Osteocyte (in vitro differentiated cells): ENCODE measurements at regions not wholly inside any gene's neighbourhood (a gene's known extent, or its start where the extent isn't known, plus 50 kb on each side); places are given as distances from the start of the nearest gene placed in this dataset.
"Not testable (repeated sequence)": the region's sequence is repeated elsewhere in the genome, so short reads cannot be mapped to it uniquely, and the experiment has no call there.

ENCODE experiments used
- DNase-seq: peaks from one replicate; pipeline ENCODE4 v3.0.0; 2021; ENCODE audit warnings: mixed read lengths; ENCODE audit not compliant: unreplicated experiment; ENCODE audit errors: extremely low spot score
- H3K27ac Mint-ChIP-seq: one replicate; pipeline ENCODE4 v1.8.0; 2021; ENCODE audit warnings: mild to moderate bottlenecking, mixed read lengths; ENCODE audit not compliant: unreplicated experiment
- H3K27me3 Mint-ChIP-seq: one replicate; pipeline ENCODE4 v1.8.0; 2021; ENCODE audit warnings: mixed read lengths; ENCODE audit not compliant: unreplicated experiment
- H3K36me3 Mint-ChIP-seq: one replicate; pipeline ENCODE4 v1.8.0; 2021; ENCODE audit warnings: mixed read lengths; ENCODE audit not compliant: unreplicated experiment
- H3K4me1 Mint-ChIP-seq: one replicate; pipeline ENCODE4 v1.8.0; 2021; ENCODE audit warnings: mixed read lengths; ENCODE audit not compliant: unreplicated experiment
- H3K4me3 Mint-ChIP-seq: one replicate; pipeline ENCODE4 v1.8.0; 2021; ENCODE audit warnings: mild to moderate bottlenecking, moderate library complexity, mixed read lengths; ENCODE audit not compliant: unreplicated experiment
- H3K9me3 Mint-ChIP-seq: one replicate; pipeline ENCODE4 v1.8.0; 2021; ENCODE audit warnings: mixed read lengths; ENCODE audit not compliant: unreplicated experiment
- TF ChIP-seq, protein P1 (sequence below): fragments of 200-600 bp; sonication (generic); IDR thresholded peaks from 2 replicates; pipeline ENCODE4 v1.5.0; 2021; ENCODE audit warnings: antibody characterized with exemption, mild to moderate bottlenecking, moderate library complexity

DNA sequence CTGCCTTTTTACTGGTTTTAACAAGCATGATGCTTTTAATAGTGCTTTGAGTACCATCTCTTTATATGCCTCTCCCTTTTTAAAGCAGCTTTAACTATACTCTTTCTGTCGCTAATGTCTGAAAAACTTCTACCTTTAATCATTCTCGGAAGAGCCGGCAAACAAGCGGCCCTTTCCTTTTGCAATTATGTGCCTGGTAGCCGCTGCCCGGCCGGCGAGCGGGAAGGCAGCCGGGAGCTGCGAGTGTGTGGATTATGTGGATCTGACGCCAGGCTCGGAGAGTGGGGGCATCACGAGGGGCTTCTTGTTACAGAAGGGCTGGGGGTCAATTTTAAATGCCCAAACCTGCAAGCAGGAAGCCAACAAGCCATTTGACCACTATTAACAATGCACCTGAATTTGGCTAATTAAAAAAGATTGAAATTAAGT, 120.9 kb downstream of the BUB3 start:
- Mint-ChIP-seq H3K27me3 (no peaks in the 10 kb centered on the region), H3K9me3 (no peaks in the 10 kb centered on the region), H3K27ac (no peak overlapping the region), H3K4me3 (no peak overlapping the region), H3K36me3 (no peaks in the 10 kb centered on the region), H3K4me1 (no peaks in the 10 kb centered on the region)
- DNase-seq: no peak
- TF ChIP-seq, protein P1, sequence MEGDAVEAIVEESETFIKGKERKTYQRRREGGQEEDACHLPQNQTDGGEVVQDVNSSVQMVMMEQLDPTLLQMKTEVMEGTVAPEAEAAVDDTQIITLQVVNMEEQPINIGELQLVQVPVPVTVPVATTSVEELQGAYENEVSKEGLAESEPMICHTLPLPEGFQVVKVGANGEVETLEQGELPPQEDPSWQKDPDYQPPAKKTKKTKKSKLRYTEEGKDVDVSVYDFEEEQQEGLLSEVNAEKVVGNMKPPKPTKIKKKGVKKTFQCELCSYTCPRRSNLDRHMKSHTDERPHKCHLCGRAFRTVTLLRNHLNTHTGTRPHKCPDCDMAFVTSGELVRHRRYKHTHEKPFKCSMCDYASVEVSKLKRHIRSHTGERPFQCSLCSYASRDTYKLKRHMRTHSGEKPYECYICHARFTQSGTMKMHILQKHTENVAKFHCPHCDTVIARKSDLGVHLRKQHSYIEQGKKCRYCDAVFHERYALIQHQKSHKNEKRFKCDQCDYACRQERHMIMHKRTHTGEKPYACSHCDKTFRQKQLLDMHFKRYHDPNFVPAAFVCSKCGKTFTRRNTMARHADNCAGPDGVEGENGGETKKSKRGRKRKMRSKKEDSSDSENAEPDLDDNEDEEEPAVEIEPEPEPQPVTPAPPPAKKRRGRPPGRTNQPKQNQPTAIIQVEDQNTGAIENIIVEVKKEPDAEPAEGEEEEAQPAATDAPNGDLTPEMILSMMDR: no peak

DNA sequence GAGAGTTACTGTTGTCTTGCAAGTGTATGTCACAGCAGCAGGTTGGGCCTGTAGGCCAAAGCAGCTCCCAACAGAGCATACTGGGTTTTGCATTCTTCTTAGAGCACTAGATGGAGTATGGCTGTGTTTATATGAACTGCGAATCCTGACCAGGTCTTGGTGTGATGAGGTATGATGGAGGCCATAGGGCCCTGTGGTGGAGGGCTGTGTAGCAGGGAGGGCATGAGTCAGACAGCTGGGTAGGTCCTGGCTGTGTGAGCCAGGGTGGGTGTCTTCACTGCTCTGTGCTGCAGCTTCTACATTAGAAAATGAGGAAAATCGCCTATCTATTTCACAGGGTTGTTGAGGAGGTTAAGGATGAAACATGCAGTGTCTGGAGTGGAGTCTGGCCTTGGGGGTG, 124.2 kb downstream of the BUB3 start:
- no peaks in the 10 kb centered on the region for H3K27me3 Mint-ChIP-seq

DNA sequence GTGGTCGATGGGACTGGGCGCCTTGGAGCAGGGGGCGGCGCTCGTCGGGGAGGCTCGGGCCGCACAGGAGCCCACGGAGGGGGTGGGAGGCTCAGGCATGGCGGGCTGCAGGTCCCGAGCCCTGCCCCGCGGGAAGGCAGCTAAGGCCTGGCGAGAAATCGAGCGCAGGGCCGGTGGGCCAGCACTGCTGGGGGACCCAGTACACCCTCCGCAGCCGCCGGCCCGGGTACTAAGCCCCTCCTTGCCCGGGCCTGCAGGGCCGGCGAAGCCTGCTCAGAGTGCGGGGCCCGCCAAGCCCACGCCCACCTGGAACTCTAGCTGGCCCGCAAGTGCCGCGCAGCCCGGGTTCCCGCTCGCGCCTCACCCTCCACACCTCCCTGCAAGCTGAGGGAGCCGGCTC, 129.2 kb downstream of the BUB3 start:
- DNase-seq, H3K27me3 Mint-ChIP-seq, H3K4me1 Mint-ChIP-seq, H3K4me3 Mint-ChIP-seq, H3K36me3 Mint-ChIP-seq, H3K27ac Mint-ChIP-seq: not testable (repeated sequence)
- peaks cover 21% of the 10 kb centered on the region for H3K9me3 Mint-ChIP-seq

More for the DNA sequence above, 124.2 kb downstream of the BUB3 start:
- Mint-ChIP-seq H3K27ac (no peak overlapping the region), H3K4me1 (no peaks in the 10 kb centered on the region), H3K9me3 (peaks cover 8% of the 10 kb centered on the region), H3K4me3 (no peak overlapping the region), H3K36me3 (no peaks in the 10 kb centered on the region)
- no peak for DNase-seq
- TF ChIP-seq, protein P1: no peak

DNA sequence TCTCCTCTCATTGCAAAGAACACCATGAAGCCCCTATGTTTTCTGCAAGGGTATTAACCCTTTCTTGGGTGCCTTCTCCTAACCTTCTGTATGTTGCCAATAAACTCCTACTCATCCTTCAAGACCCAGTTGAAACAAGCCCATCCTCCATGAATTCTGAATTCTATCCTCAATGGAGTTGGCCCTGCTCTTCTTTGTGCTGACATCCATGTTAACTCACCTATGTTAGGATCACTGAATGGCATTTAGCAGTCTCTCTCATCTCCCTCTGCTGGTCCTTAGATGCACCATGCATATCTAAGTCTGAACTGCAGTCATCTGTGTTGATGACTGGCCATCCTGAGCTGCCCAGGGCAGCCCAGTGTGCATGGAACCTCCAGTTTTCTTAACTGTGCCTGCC, 129.8 kb downstream of the BUB3 start:
- Mint-ChIP-seq H3K4me3 (no peak overlapping the region), H3K36me3 (no peaks in the 10 kb centered on the region), H3K9me3 (peaks cover 21% of the 10 kb centered on the region), H3K4me1 (no peaks in the 10 kb centered on the region), H3K27ac (no peak overlapping the region), H3K27me3 (no peaks in the 10 kb centered on the region)
- DNase-seq: no peak
- TF ChIP-seq, protein P1: no peak

DNA sequence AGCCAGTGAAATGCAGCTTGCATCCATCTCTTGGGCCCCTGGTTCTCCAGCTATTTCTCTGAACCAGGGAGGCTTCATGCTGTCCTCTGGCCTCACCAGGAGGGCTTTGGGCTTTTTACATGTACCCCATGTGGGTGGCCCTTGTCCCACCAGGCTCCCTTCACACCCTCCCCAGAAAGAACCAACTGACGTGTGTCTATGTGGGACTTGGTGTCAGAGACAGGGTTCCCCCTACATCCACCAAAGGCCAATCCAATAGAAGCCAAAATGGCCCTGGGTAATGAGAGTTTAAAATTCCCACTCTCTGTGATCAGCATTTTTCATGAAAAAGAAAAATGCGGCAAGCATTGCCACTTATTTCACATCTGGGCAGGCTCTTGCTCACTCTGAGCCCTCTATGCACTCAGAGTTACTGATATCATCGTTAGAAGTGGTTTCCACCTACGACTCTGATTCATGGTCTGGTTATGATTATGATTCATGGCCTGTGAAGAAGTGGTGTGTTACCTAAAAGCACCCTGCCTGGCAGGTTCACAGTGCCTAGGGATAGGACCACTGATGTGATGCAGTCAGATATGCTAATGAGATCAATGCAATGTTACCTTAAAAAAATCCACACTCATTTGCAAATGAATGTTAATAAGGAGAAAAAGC, 133.5 kb downstream of the BUB3 start:
- Mint-ChIP-seq H3K27me3 (no peaks in the 10 kb centered on the region), H3K4me3 (no peak overlapping the region), H3K9me3 (peaks cover 26% of the 10 kb centered on the region), H3K4me1 (no peaks in the 10 kb centered on the region), H3K27ac (no peak overlapping the region), H3K36me3 (no peaks in the 10 kb centered on the region)
- DNase-seq: no peak
- TF ChIP-seq, protein P1: no peak
